CD4-positive, CD25-positive, alpha-beta regulatory T cell (primary cell): ENCODE measurements at regions not wholly inside any gene's neighbourhood (a gene's known extent, or its start where the extent isn't known, plus 50 kb on each side); places are given as distances from the start of the nearest gene placed in this dataset.

ENCODE experiments used
- ATAC-seq, 2 donors: fragments of 150-1000 bp; cut with Tn5 transposase; one replicate each; pipeline ENCODE4 v1.10.0; 2021; ENCODE audit warnings: low read depth in 2 of 2, moderate number of reproducible peaks in 2 of 2, moderate library complexity in 1 of 2
- DNase-seq, 3 donors: peaks; one replicate each; pipeline versions ENCODE4 v3.0.0 to v3.0.0-alpha.2; 2012 to 2022; ENCODE audit warnings: mixed read lengths in 1 of 3
- H3K27ac ChIP-seq: one replicate; pipeline ENCODE4 v1.7.0; 2013; ENCODE audit warnings: mild to moderate bottlenecking, low read length; ENCODE audit not compliant: insufficient read depth, poor library complexity, severe bottlenecking
- H3K27me3 ChIP-seq: one replicate; pipeline ENCODE4 v1.7.0; 2013; ENCODE audit warnings: low read length; ENCODE audit not compliant: control insufficient read depth, insufficient read depth
- H3K36me3 ChIP-seq: one replicate; pipeline ENCODE4 v1.7.0; 2013; ENCODE audit warnings: mild to moderate bottlenecking, low read length, moderate library complexity; ENCODE audit not compliant: control insufficient read depth, insufficient read depth
- H3K4me1 ChIP-seq: 2 replicates; pipeline ENCODE4 v1.7.0; 2013; ENCODE audit warnings: mild to moderate bottlenecking, low read length; ENCODE audit not compliant: insufficient read depth, control insufficient read depth, poor library complexity, severe bottlenecking
- H3K4me3 ChIP-seq: one replicate; pipeline ENCODE4 v1.7.0; 2013; ENCODE audit warnings: low read depth, mild to moderate bottlenecking, low read length, moderate library complexity
- H3K9me3 ChIP-seq, 2 experiments: 1 replicate in 1 of 2; 2 replicates in 1 of 2; pipeline ENCODE4 v1.7.0; 2013; ENCODE audit warnings: low read length in 2 of 2, mild to moderate bottlenecking in 1 of 2, moderate library complexity in 1 of 2; ENCODE audit not compliant: control insufficient read depth in 2 of 2
- H3K27ac Mint-ChIP-seq, 3 donors: one replicate each; pipeline ENCODE4 v1.8.0; 2020 to 2022; ENCODE audit warnings: mild to moderate bottlenecking in 3 of 3, mixed read lengths in 3 of 3, moderate library complexity in 2 of 3
- H3K27me3 Mint-ChIP-seq: one replicate; pipeline ENCODE4 v1.8.0; 2022; ENCODE audit warnings: mild to moderate bottlenecking, mixed read lengths
- H3K36me3 Mint-ChIP-seq: one replicate; pipeline ENCODE4 v1.8.0; 2020; ENCODE audit warnings: mixed read lengths
- H3K4me1 Mint-ChIP-seq, 4 donors: one replicate each; pipeline ENCODE4 v1.8.0; 2020 to 2022; ENCODE audit warnings: mixed read lengths in 4 of 4, mild to moderate bottlenecking in 1 of 4
- H3K4me3 Mint-ChIP-seq, 4 donors: one replicate each; pipeline ENCODE4 v1.8.0; 2020 to 2022; ENCODE audit warnings: mild to moderate bottlenecking in 4 of 4, mixed read lengths in 4 of 4, moderate library complexity in 3 of 4
- H3K9me3 Mint-ChIP-seq, 7 donors: one replicate each; pipeline ENCODE4 v1.8.0; 2020 to 2022; ENCODE audit warnings: mixed read lengths in 7 of 7, mild to moderate bottlenecking in 3 of 7, moderate library complexity in 2 of 7

DNA sequence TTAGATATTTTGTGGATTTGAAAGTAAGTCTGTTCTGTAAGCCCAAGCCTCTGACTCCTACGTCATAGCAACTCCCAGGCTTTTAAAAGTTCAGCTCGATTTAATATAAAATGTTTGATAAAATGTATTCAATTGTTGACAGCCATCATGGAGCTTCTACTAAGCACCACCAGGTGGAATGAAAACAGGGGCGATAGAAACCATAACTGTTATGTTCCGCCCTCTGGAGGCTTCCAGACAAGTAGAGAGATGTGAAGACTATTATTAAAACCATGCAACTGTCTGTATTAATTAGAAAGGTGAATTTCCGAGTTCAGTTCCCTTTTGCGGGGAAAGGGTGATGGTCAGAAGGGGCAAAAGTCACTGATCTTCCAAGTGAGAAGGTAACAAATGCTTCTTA lies 292.2 kb downstream of the NR2F2 start:
- Histone ChIP-seq H3K27me3 (no peaks in the 10 kb centered on the region), H3K27ac (no peak overlapping the region), H3K4me3 (no peak overlapping the region), H3K4me1 (no peaks in the 10 kb centered on the region), H3K36me3 (no peaks in the 10 kb centered on the region), H3K9me3 (no peaks in the 10 kb centered on the region)
- no peak for ATAC-seq
- no peaks in the 10 kb centered on the region for H3K9me3 Mint-ChIP-seq
- H3K27ac Mint-ChIP-seq = no peak overlapping the region
- H3K4me1 Mint-ChIP-seq = no peaks in the 10 kb centered on the region
- DNase-seq = no peak
- no peak overlapping the region for H3K4me3 Mint-ChIP-seq
- H3K36me3 Mint-ChIP-seq = no peaks in the 10 kb centered on the region
- H3K27me3 Mint-ChIP-seq = no peaks in the 10 kb centered on the region

DNA sequence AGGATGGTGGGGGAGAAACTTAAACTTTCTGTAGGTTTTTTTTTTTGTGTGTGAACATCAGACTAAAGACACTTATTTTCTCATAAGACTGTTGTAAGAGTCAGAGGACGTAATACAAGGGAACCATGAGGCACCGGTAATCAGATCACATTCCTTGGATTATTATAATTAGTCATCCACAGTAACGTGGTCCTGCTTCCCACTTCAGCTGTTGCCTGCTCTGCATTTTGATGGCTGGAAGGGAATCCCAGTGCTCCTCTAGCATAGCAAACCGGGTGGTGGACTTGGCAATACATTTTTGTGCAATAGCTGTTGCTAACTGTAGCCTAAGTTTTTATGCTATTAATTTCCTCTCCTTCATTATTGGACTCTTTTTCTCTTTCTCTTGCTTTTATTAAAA lies 294.8 kb downstream of the NR2F2 start:
- H3K27ac Mint-ChIP-seq = no peak overlapping the region
- H3K27me3 Mint-ChIP-seq = no peaks in the 10 kb centered on the region
- H3K4me1 Mint-ChIP-seq = no peaks in the 10 kb centered on the region
- H3K27me3 ChIP-seq = no peaks in the 10 kb centered on the region
- H3K9me3 Mint-ChIP-seq = peaks cover 0 to 2% (median 0%) of the 10 kb centered on the region in 7 donors
- DNase-seq = no peak
- H3K9me3 ChIP-seq = no peaks in the 10 kb centered on the region
- H3K4me3 Mint-ChIP-seq = no peak overlapping the region
- no peaks in the 10 kb centered on the region for H3K4me1 ChIP-seq
- no peak overlapping the region for H3K4me3 ChIP-seq
- no peak overlapping the region for H3K27ac ChIP-seq
- no peaks in the 10 kb centered on the region for H3K36me3 Mint-ChIP-seq
- H3K36me3 ChIP-seq = no peaks in the 10 kb centered on the region
- ATAC-seq = no peak

DNA sequence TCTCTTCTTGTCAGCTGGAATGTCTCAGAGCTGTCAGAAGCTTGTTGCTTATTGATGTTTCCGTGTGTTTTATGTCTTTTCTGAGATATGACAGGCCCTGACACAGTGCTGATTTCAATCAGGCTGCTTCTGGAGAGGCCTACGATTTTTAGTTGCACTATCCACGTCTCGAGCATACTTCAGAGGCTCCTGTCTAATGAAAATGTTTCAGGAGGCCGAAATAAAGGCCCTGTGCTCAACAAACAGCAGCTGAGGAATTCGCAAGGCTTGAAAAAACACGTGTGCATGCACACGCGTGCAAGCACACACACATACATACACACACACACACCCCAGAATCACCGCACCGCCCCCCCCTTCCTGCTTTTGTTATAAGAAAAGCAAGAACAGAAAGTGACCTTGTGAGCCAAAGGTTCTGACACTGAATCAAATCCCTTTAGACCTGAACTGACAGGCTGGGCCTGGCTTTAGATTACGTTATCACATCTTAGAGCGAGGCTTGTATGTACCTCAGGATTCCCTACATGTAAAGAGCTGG lies 296.6 kb downstream of the NR2F2 start:
- no peak for DNase-seq
- no peaks in the 10 kb centered on the region for H3K9me3 ChIP-seq
- no peaks in the 10 kb centered on the region for H3K27me3 Mint-ChIP-seq
- H3K4me1 Mint-ChIP-seq = no peaks in the 10 kb centered on the region
- no peaks in the 10 kb centered on the region for H3K36me3 Mint-ChIP-seq
- no peaks in the 10 kb centered on the region for H3K4me1 ChIP-seq
- H3K4me3 Mint-ChIP-seq = no peak overlapping the region
- H3K27ac Mint-ChIP-seq = no peak overlapping the region
- no peaks in the 10 kb centered on the region for H3K36me3 ChIP-seq
- no peak for ATAC-seq
- no peak overlapping the region for H3K27ac ChIP-seq
- H3K4me3 ChIP-seq = no peak overlapping the region
- peaks cover 0 to 2% (median 0%) of the 10 kb centered on the region in 7 donors for H3K9me3 Mint-ChIP-seq
- H3K27me3 ChIP-seq = no peaks in the 10 kb centered on the region

DNA sequence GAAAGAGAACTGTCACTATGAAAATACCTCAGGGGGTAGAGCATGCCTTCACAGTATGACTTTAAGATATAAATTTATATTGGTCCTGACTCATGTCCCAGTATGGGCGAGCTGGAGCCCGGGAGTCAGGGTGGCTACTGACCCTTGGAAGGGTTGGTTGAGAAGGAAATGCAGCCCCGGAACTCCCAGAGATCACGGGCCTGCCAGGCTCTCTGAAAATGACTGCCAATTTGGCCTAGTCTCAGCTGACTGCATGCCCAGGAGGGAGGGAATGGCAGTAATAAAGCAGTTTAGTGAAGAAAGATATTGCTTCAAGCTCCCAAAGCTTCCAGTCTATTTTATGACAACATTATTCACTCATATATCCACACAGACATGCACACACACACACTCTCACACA lies 299.0 kb downstream of the NR2F2 start:
- no peaks in the 10 kb centered on the region for H3K27me3 ChIP-seq
- H3K27ac Mint-ChIP-seq = no peak overlapping the region
- H3K9me3 Mint-ChIP-seq = peaks cover 0 to 4% (median 0%) of the 10 kb centered on the region in 7 donors
- no peaks in the 10 kb centered on the region for H3K9me3 ChIP-seq
- no peaks in the 10 kb centered on the region for H3K36me3 ChIP-seq
- no peaks in the 10 kb centered on the region for H3K36me3 Mint-ChIP-seq
- H3K27ac ChIP-seq = no peak overlapping the region
- H3K4me1 ChIP-seq = no peaks in the 10 kb centered on the region
- ATAC-seq = no peak
- H3K27me3 Mint-ChIP-seq = no peaks in the 10 kb centered on the region
- no peaks in the 10 kb centered on the region for H3K4me1 Mint-ChIP-seq
- no peak overlapping the region for H3K4me3 ChIP-seq
- no peak overlapping the region for H3K4me3 Mint-ChIP-seq
- DNase-seq = no peak

DNA sequence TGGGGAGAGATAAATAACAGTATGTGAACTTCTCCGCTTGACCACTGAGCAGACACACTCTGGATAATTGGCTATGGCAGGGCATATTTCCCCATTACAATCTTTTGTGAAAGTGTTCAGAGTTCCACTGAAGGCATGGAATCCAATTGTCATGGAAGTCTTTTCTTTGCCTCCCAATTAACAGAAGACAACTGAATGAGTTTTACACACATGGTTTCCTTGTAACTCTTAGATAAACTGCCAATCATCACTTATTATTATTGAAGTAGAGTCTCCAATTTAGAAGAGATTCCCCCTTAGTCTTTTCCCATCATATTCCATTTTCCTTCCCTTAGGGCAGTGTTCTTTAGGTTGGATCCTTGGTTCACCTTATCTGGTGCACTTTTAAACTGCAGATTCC lies 308.3 kb downstream of the NR2F2 start:
- H3K4me1 ChIP-seq = no peaks in the 10 kb centered on the region
- Mint-ChIP-seq H3K4me3 (no peak overlapping the region), H3K36me3 (no peaks in the 10 kb centered on the region), H3K9me3 (peaks cover 0 to 9% (median 6%) of the 10 kb centered on the region in 7 donors), H3K4me1 (no peaks in the 10 kb centered on the region), H3K27ac (no peak overlapping the region), H3K27me3 (no peaks in the 10 kb centered on the region)
- H3K27me3 ChIP-seq = no peaks in the 10 kb centered on the region
- no peak overlapping the region for H3K27ac ChIP-seq
- no peak overlapping the region for H3K4me3 ChIP-seq
- DNase-seq (no peak), ATAC-seq (no peak)
- no peaks in the 10 kb centered on the region for H3K9me3 ChIP-seq
- H3K36me3 ChIP-seq = no peaks in the 10 kb centered on the region

DNA sequence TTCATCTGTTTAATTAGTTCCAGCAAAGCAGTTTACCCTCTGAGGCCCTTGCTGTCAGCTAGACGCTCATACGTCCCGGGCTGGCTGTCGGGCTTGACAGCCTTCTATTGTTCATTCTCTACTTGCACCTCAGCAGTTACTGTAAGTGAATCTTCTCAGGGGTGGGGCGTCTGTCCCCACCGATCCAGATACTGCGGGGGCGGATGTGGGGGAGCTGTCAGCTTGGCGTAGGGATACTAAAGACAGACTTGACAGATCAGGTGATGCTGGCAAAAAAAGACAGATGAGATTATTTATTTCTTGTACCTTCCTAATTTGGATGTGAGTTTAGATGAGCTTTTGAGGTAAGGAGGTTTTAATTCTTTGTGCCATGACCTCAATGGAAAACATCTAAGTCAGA lies 315.3 kb downstream of the NR2F2 start:
- no peaks in the 10 kb centered on the region for H3K4me1 Mint-ChIP-seq
- no peaks in the 10 kb centered on the region for H3K9me3 ChIP-seq
- no peaks in the 10 kb centered on the region for H3K4me1 ChIP-seq
- no peaks in the 10 kb centered on the region for H3K27me3 ChIP-seq
- no peak for DNase-seq
- no peaks in the 10 kb centered on the region for H3K36me3 ChIP-seq
- peaks cover 0 to 10% (median 4%) of the 10 kb centered on the region in 7 donors for H3K9me3 Mint-ChIP-seq
- H3K4me3 ChIP-seq = no peak overlapping the region
- H3K27ac ChIP-seq = no peak overlapping the region
- H3K27me3 Mint-ChIP-seq = no peaks in the 10 kb centered on the region
- ATAC-seq = no peak
- H3K4me3 Mint-ChIP-seq = no peak overlapping the region
- H3K36me3 Mint-ChIP-seq = no peaks in the 10 kb centered on the region
- no peak overlapping the region for H3K27ac Mint-ChIP-seq

DNA sequence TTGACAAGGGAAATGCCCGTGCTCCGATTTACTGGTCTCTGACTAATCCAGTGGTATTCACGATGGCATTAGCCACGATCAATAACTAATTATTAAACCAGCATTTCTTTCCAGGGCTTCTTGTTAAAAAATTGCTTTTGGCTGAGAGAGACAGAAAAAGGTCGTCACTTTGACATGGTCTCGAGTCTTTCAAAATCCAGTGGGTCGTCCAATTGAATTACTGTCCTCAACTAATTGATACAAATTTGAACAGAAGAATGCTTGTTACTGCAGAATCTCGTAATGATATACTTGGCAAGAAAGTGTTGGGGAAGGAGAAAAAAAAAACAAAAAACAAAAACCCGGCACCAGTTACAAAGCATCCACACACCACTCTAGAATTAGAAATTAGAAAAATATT lies 318.4 kb downstream of the NR2F2 start:
- Histone ChIP-seq H3K36me3 (no peaks in the 10 kb centered on the region), H3K4me3 (no peak overlapping the region), H3K9me3 (no peaks in the 10 kb centered on the region), H3K4me1 (no peaks in the 10 kb centered on the region), H3K27ac (no peak overlapping the region), H3K27me3 (no peaks in the 10 kb centered on the region)
- DNase-seq (no peak), ATAC-seq (no peak)
- Mint-ChIP-seq H3K9me3 (peaks cover 0 to 14% (median 4%) of the 10 kb centered on the region in 7 donors), H3K36me3 (no peaks in the 10 kb centered on the region), H3K4me3 (no peak overlapping the region), H3K4me1 (no peaks in the 10 kb centered on the region), H3K27ac (no peak overlapping the region), H3K27me3 (no peaks in the 10 kb centered on the region)

DNA sequence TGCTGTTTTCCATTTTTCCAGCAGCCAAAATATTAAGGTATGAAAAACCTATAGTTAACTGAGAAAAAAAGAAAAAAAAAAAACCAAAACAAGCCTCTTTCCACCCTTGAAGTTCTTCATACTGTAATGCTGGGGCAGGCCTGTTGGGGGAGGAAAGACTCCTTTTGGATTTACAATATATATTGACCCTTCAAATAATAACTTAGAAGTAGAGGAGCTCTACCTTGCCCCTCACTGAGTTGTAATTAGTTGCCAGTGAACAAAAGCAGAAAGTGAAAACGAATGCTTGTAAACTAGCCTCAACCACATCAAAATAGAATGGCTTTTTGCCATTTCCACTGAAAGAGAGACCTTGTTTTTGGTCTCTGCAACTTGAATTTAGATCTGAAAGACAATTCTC lies 326.6 kb downstream of the NR2F2 start:
- H3K9me3 ChIP-seq = peaks cover 2 to 4% of the 10 kb centered on the region in 2 experiments
- H3K4me3 ChIP-seq = no peak overlapping the region
- DNase-seq (no peak), ATAC-seq (no peak)
- Mint-ChIP-seq H3K36me3 (no peaks in the 10 kb centered on the region), H3K27me3 (no peaks in the 10 kb centered on the region), H3K4me3 (no peak overlapping the region), H3K4me1 (no peaks in the 10 kb centered on the region), H3K9me3 (peaks cover 0 to 11% (median 4%) of the 10 kb centered on the region in 7 donors), H3K27ac (no peak overlapping the region)
- no peaks in the 10 kb centered on the region for H3K4me1 ChIP-seq
- no peaks in the 10 kb centered on the region for H3K27me3 ChIP-seq
- H3K36me3 ChIP-seq = no peaks in the 10 kb centered on the region
- no peak overlapping the region for H3K27ac ChIP-seq
